Kidney epithelial cell (primary cell): ENCODE measurements at regions not wholly inside any gene's neighbourhood (a gene's known extent, or its start where the extent isn't known, plus 50 kb on each side); places are given as distances from the start of the nearest gene placed in this dataset.

ENCODE experiments used
- DNase-seq: peaks from one replicate; pipeline ENCODE4 v3.0.0-alpha.2; 2010; ENCODE audit warnings: low read depth
- H3K27me3 ChIP-seq: 2 replicates; pipeline ENCODE4 v1.6.0; 2011; ENCODE audit warnings: low read length; ENCODE audit not compliant: control insufficient read depth, insufficient read depth
- H3K36me3 ChIP-seq: 2 replicates; pipeline ENCODE4 v1.5.1; 2011; ENCODE audit warnings: low read length; ENCODE audit not compliant: control insufficient read depth, insufficient read depth
- H3K4me3 ChIP-seq: 2 replicates; pipeline ENCODE4 v1.5.1; 2011; ENCODE audit warnings: low read depth, mild to moderate bottlenecking, control low read depth, low read length
- CTCF ChIP-seq: IDR thresholded peaks from 2 replicates; pipeline ENCODE4 v1.5.1; 2011; ENCODE audit warnings: mild to moderate bottlenecking, moderate library complexity, low read length, control low read depth, inconsistent platforms; ENCODE audit not compliant: insufficient read depth, poor library complexity, severe bottlenecking

GRCh38 chr5:87775228-87775627 is 362.5 kb upstream of the CCNH start:
- Histone ChIP-seq H3K27me3 (peaks cover 7% of the 10 kb centered on the region), H3K4me3 (no peak overlapping the region), H3K36me3 (no peaks in the 10 kb centered on the region)
- no peak for DNase-seq
- TF ChIP-seq CTCF: no peak

DNA sequence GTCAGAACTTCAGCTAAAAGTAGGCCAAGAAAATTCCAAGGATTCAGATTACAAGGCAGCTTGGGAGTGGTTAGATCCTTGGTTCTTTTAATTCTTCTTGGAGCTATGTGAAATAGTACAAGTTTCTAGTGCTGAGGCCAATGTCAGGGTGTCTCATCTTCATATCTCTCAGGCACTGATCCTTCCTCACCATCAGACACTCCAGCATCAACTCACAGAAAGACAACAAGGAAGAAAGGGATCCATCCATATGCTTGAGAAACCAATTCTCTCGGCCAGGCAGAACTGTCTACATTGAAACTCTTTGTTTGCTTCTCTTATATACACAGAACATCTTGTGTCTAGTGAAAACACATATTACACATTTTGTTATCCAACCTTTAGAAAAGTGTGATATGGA is 362.1 kb upstream of the CCNH start:
- TF ChIP-seq CTCF: no peak
- Histone ChIP-seq H3K27me3 (peaks cover 9% of the 10 kb centered on the region), H3K4me3 (no peak overlapping the region), H3K36me3 (no peaks in the 10 kb centered on the region)
- DNase-seq: no peak

- DNase-seq: no peak
- TF ChIP-seq CTCF: no peak
- Histone ChIP-seq H3K4me3 (no peak overlapping the region), H3K27me3 (peaks cover 9% of the 10 kb centered on the region), H3K36me3 (no peaks in the 10 kb centered on the region)
These were observed 357.9 kb upstream of the CCNH start for GRCh38 chr5:87770601-87771121.

- Histone ChIP-seq H3K4me3 (no peak overlapping the region), H3K36me3 (no peaks in the 10 kb centered on the region)
- no peak for TF ChIP-seq CTCF
These were observed 357.4 kb upstream of the CCNH start for GRCh38 chr5:87770016-87770570.

GRCh38 chr5:87769157-87769556 is 356.4 kb upstream of the CCNH start:
- no peak overlapping the region for H3K4me3 ChIP-seq
- no peak for TF ChIP-seq CTCF
- DNase-seq: no peak

More at GRCh38 chr5:87770016-87770570, 357.4 kb upstream of the CCNH start:
- H3K27me3 ChIP-seq: peaks cover 9% of the 10 kb centered on the region
- no peak for DNase-seq

DNA sequence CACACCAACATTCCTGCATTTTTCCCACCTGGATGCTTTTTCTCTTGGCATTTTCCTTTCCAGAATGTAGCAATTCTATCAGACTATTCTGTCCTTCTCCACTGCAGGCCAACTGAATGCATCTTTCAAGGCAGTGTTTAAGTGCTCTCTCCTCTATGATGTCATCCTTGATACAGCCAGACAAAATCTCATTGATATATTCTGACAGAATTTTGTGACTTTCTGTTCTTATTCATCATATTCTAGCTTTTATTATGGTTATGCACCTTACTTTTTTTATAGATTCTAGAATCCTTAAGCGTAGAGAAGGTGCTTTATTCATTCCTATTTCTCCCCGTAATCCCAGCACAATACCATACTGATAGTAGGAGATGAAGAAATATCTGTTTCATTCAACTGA is 355.5 kb upstream of the CCNH start:
- DNase-seq: no peak
- no peak for TF ChIP-seq CTCF
- Histone ChIP-seq H3K36me3 (no peaks in the 10 kb centered on the region), H3K4me3 (no peak overlapping the region), H3K27me3 (peaks cover 9% of the 10 kb centered on the region)

More at GRCh38 chr5:87769157-87769556, 356.4 kb upstream of the CCNH start:
- Histone ChIP-seq H3K27me3 (peaks cover 9% of the 10 kb centered on the region), H3K36me3 (no peaks in the 10 kb centered on the region)
